ENCODE measurements at regions not wholly inside any gene's neighbourhood (a gene's known extent, or its start where the extent isn't known, plus 50 kb on each side); places are given as distances from the start of the nearest gene placed in this dataset.

GRCh38 chr6:150456466-150456865 is 87.7 kb downstream of the IYD start:
- 80 to 82% methylated on average over 7 of the region's 7 CpGs for WGBS, 2 donors

GRCh38 chr6:150456902-150457643 is 88.3 kb downstream of the IYD start:
- H3K9me3 ChIP-seq (ENCODE audit: control insufficient read depth in 4 of 4, insufficient read depth in 3 of 4, low read length in 3 of 4): no peaks in the 10 kb centered on the region
- no peaks in the 10 kb centered on the region for H3K36me3 ChIP-seq (ENCODE audit: control insufficient read depth in 4 of 4, insufficient read depth in 4 of 4, low read length in 4 of 4)
- no peak for ATAC-seq (ENCODE audit: insufficient read depth, low FRiP score)
- H3K4me3 ChIP-seq: no peak overlapping the region
- no peaks in the 10 kb centered on the region for H3K27me3 ChIP-seq (ENCODE audit: control insufficient read depth in 3 of 3, insufficient read depth in 3 of 3, low read length in 2 of 3)
- 88 to 91% methylated on average over 7 of the region's 7 CpGs for WGBS, 2 donors
- no peak overlapping the region for H3K9ac ChIP-seq (ENCODE audit: insufficient read depth in 1 of 2, low read length in 2 of 2)
- DNase-seq: no peak
- no peak for TF ChIP-seq CTCF (IDR thresholded peaks at IDR 0.05; ENCODE audit: control extremely low read depth, extremely low read depth)
- peaks cover 0 to 10% (median 6%) of the 10 kb centered on the region in 5 donors for H3K4me1 ChIP-seq (ENCODE audit: control insufficient read depth in 5 of 5, insufficient read depth in 5 of 5, low read length in 5 of 5)
- H3K27ac ChIP-seq (ENCODE audit: low read depth in 1 of 2, low read length in 1 of 2): no peak overlapping the region

More at GRCh38 chr6:150456466-150456865, 87.7 kb downstream of the IYD start:
- ATAC-seq (ENCODE audit: insufficient read depth, low FRiP score) (no peak), DNase-seq (no peak)
- Histone ChIP-seq H3K9me3 (ENCODE audit: control insufficient read depth in 4 of 4, insufficient read depth in 3 of 4, low read length in 3 of 4) (no peaks in the 10 kb centered on the region), H3K27me3 (ENCODE audit: control insufficient read depth in 3 of 3, insufficient read depth in 3 of 3, low read length in 2 of 3) (no peaks in the 10 kb centered on the region), H3K4me3 (no peak overlapping the region), H3K36me3 (ENCODE audit: control insufficient read depth in 4 of 4, insufficient read depth in 4 of 4, low read length in 4 of 4) (no peaks in the 10 kb centered on the region), H3K4me1 (ENCODE audit: control insufficient read depth in 5 of 5, insufficient read depth in 5 of 5, low read length in 5 of 5) (peaks cover 0 to 14% (median 8%) of the 10 kb centered on the region in 5 donors), H3K27ac (ENCODE audit: low read depth in 1 of 2, low read length in 1 of 2) (no peak overlapping the region), H3K9ac (ENCODE audit: insufficient read depth in 1 of 2, low read length in 2 of 2) (no peak overlapping the region)
- TF ChIP-seq CTCF (IDR thresholded peaks at IDR 0.05; ENCODE audit: control extremely low read depth, extremely low read depth): no peak

GRCh38 chr6:150458579-150458978 is 89.8 kb downstream of the IYD start:
- DNase-seq: no peak
- TF ChIP-seq CTCF (IDR thresholded peaks at IDR 0.05; ENCODE audit: control extremely low read depth, extremely low read depth): no peak
- no peaks in the 10 kb centered on the region for H3K9me3 ChIP-seq (ENCODE audit: control insufficient read depth in 4 of 4, insufficient read depth in 3 of 4, low read length in 3 of 4)
- H3K9ac ChIP-seq (ENCODE audit: insufficient read depth in 1 of 2, low read length in 2 of 2): no peak overlapping the region
- H3K4me3 ChIP-seq: no peak overlapping the region
- no peak overlapping the region for H3K27ac ChIP-seq (ENCODE audit: low read depth in 1 of 2, low read length in 1 of 2)
- 73 to 78% methylated on average over 5 of the region's 5 CpGs for WGBS, 2 donors
- no peaks in the 10 kb centered on the region for H3K4me1 ChIP-seq (ENCODE audit: control insufficient read depth in 5 of 5, insufficient read depth in 5 of 5, low read length in 5 of 5)
- ATAC-seq (ENCODE audit: insufficient read depth, low FRiP score): no peak
- no peaks in the 10 kb centered on the region for H3K27me3 ChIP-seq (ENCODE audit: control insufficient read depth in 3 of 3, insufficient read depth in 3 of 3, low read length in 2 of 3)
- H3K36me3 ChIP-seq (ENCODE audit: control insufficient read depth in 4 of 4, insufficient read depth in 4 of 4, low read length in 4 of 4): no peaks in the 10 kb centered on the region

- H3K4me1 ChIP-seq (ENCODE audit: control insufficient read depth in 5 of 5, insufficient read depth in 5 of 5, low read length in 5 of 5): peaks cover 0 to 4% (median 0%) of the 10 kb centered on the region in 5 donors
- WGBS, 2 donors: 95% methylated on average over 5 of the region's 5 CpGs
Measured at GRCh38 chr6:150463852-150464251, 95.0 kb downstream of the IYD start.

More at GRCh38 chr6:150463852-150464251, 95.0 kb downstream of the IYD start:
- Histone ChIP-seq H3K9ac (ENCODE audit: insufficient read depth in 1 of 2, low read length in 2 of 2) (no peak overlapping the region), H3K4me3 (no peak overlapping the region), H3K27ac (ENCODE audit: low read depth in 1 of 2, low read length in 1 of 2) (no peak overlapping the region), H3K9me3 (ENCODE audit: control insufficient read depth in 4 of 4, insufficient read depth in 3 of 4, low read length in 3 of 4) (no peaks in the 10 kb centered on the region), H3K27me3 (ENCODE audit: control insufficient read depth in 3 of 3, insufficient read depth in 3 of 3, low read length in 2 of 3) (no peaks in the 10 kb centered on the region), H3K36me3 (ENCODE audit: control insufficient read depth in 4 of 4, insufficient read depth in 4 of 4, low read length in 4 of 4) (no peaks in the 10 kb centered on the region)
- ATAC-seq (ENCODE audit: insufficient read depth, low FRiP score) (no peak), DNase-seq (no peak)
- no peak for TF ChIP-seq CTCF (IDR thresholded peaks at IDR 0.05; ENCODE audit: control extremely low read depth, extremely low read depth)
